GM23338 (cell line): ENCODE measurements at regions not wholly inside any gene's neighbourhood (a gene's known extent, or its start where the extent isn't known, plus 50 kb on each side); places are given as distances from the start of the nearest gene placed in this dataset.
"Not testable (repeated sequence)": the region's sequence is repeated elsewhere in the genome, so short reads cannot be mapped to it uniquely, and the experiment has no call there.

Experiments used
- ATAC-seq: fragments of 200-7000 bp; cut with Tn5 transposase; 3 replicates; pipeline ENCODE4 v1.9.1; 2020
- DNase-seq: peaks from one replicate; pipeline ENCODE4 v3.0.0-alpha.2; 2015; ENCODE audit warnings: low spot score
- H2AFZ ChIP-seq: fragments of 200-600 bp; sonication (generic); 2 replicates; pipeline ENCODE4 v1.8.0; 2016; ENCODE audit warnings: antibody characterized with exemption, mild to moderate bottlenecking, moderate library complexity
- H3F3A ChIP-seq: fragments of 200-600 bp; sonication (generic); replicated peaks from 2 replicates; pipeline ENCODE4 v1.8.0; 2017; ENCODE audit warnings: antibody characterized with exemption, mixed run types, low read depth
- H3K27ac ChIP-seq: fragments of 200-600 bp; sonication (generic); 2 replicates; pipeline ENCODE4 v1.6.1; 2016; ENCODE audit warnings: low read depth
- H3K27me3 ChIP-seq: fragments of 200-600 bp; sonication (generic); 2 replicates; pipeline ENCODE4 v1.8.0; 2016; ENCODE audit warnings: mild to moderate bottlenecking, mixed run types, moderate library complexity; ENCODE audit not compliant: insufficient read depth
- H3K36me3 ChIP-seq: fragments of 200-600 bp; sonication (generic); 2 replicates; pipeline ENCODE4 v1.8.0; 2016; ENCODE audit warnings: mild to moderate bottlenecking; ENCODE audit not compliant: insufficient read depth
- H3K4me1 ChIP-seq: fragments of 200-600 bp; sonication (generic); 2 replicates; pipeline ENCODE4 v1.8.0; 2016; ENCODE audit warnings: mild to moderate bottlenecking, moderate library complexity; ENCODE audit not compliant: insufficient read depth
- H3K4me2 ChIP-seq: fragments of 200-600 bp; sonication (generic); 2 replicates; pipeline ENCODE4 v1.7.1; 2017; ENCODE audit warnings: mixed run types
- H3K4me3 ChIP-seq: fragments of 200-600 bp; sonication (generic); 2 replicates; pipeline ENCODE4 v1.6.1; 2016; ENCODE audit warnings: mixed run types
- H3K79me2 ChIP-seq: fragments of 200-600 bp; sonication (generic); replicated peaks from 2 replicates; pipeline ENCODE4 v1.8.0; 2017; ENCODE audit warnings: mild to moderate bottlenecking; ENCODE audit not compliant: insufficient read depth
- H3K9me2 ChIP-seq: fragments of 200-600 bp; sonication (generic); 2 replicates; pipeline ENCODE4 v1.8.0; 2017; ENCODE audit not compliant: insufficient read depth
- H4K20me1 ChIP-seq: fragments of 200-600 bp; sonication (generic); replicated peaks from 2 replicates; pipeline ENCODE4 v1.8.0; 2017; ENCODE audit warnings: mild to moderate bottlenecking; ENCODE audit not compliant: insufficient read depth
- H3K27ac Mint-ChIP-seq: 2 replicates; pipeline ENCODE4 v1.8.0; 2020; ENCODE audit warnings: inconsistent platforms, mild to moderate bottlenecking, moderate library complexity, mixed read lengths
- H3K27me3 Mint-ChIP-seq: 3 replicates; pipeline ENCODE4 v1.8.0; 2022; ENCODE audit warnings: low read depth, mild to moderate bottlenecking, moderate library complexity, mixed read lengths, inconsistent platforms; ENCODE audit not compliant: insufficient read depth, poor library complexity
- H3K36me3 Mint-ChIP-seq: 3 replicates; pipeline ENCODE4 v1.8.0; 2021; ENCODE audit warnings: low read depth, mild to moderate bottlenecking, inconsistent platforms, moderate library complexity, mixed read lengths
- H3K4me1 Mint-ChIP-seq: 3 replicates; pipeline ENCODE4 v1.8.0; 2020; ENCODE audit warnings: mild to moderate bottlenecking, inconsistent platforms, mixed read lengths
- H3K4me3 Mint-ChIP-seq: 3 replicates; pipeline ENCODE4 v1.8.0; 2021; ENCODE audit warnings: moderate library complexity, mild to moderate bottlenecking, inconsistent platforms, mixed read lengths
- H3K9me3 Mint-ChIP-seq: 3 replicates; pipeline ENCODE4 v1.8.0; 2020; ENCODE audit warnings: moderate library complexity, mild to moderate bottlenecking, inconsistent platforms, mixed read lengths
- CREB1 ChIP-seq: fragments of 250-450 bp; sonication (Bioruptor Pico); IDR thresholded peaks from 2 replicates; pipeline ENCODE4 v1.5.0; 2020; ENCODE audit warnings: low read depth, mild to moderate bottlenecking, moderate library complexity
- ETS1 ChIP-seq: IDR thresholded peaks from 2 replicates; pipeline ENCODE4 v1.6.1; 2016; ENCODE audit warnings: antibody characterized with exemption
- EZH2 ChIP-seq: fragments of 200-600 bp; sonication (generic); IDR thresholded peaks from one replicate; pipeline ENCODE4 v1.8.0; 2017; ENCODE audit warnings: antibody characterized with exemption, mild to moderate bottlenecking, low read depth; ENCODE audit not compliant: unreplicated experiment
- EZH2phosphoT487 ChIP-seq: fragments of 200-600 bp; sonication (generic); IDR thresholded peaks from one replicate; pipeline ENCODE4 v1.8.1; 2018; ENCODE audit warnings: antibody characterized with exemption; ENCODE audit not compliant: unreplicated experiment
- JUNB ChIP-seq: IDR thresholded peaks from one replicate; pipeline ENCODE4 v1.6.1; 2016; ENCODE audit warnings: antibody characterized with exemption; ENCODE audit not compliant: unreplicated experiment
- NANOG ChIP-seq: IDR thresholded peaks from 2 replicates; pipeline ENCODE4 v1.6.1; 2016; ENCODE audit warnings: antibody characterized with exemption, borderline replicate concordance
- POLR2AphosphoS5 ChIP-seq: IDR thresholded peaks from 2 replicates; pipeline ENCODE4 v1.6.1; 2016; ENCODE audit warnings: antibody characterized with exemption, low read depth
- ZNF331 ChIP-seq: fragments of 250-450 bp; sonication (Bioruptor Pico); IDR thresholded peaks from 2 replicates; pipeline ENCODE4 v1.5.0; 2020; ENCODE audit warnings: low read depth, mild to moderate bottlenecking, moderate library complexity
- TF ChIP-seq, protein P1 (sequence below): IDR thresholded peaks from one replicate; pipeline ENCODE4 v1.6.1; 2018; ENCODE audit warnings: antibody characterized with exemption; ENCODE audit not compliant: unreplicated experiment
- TF ChIP-seq, protein P2 (sequence below): fragments of 250-450 bp; sonication (Bioruptor Pico); IDR thresholded peaks from 2 replicates; pipeline ENCODE4 v1.5.0; 2020; ENCODE audit warnings: mild to moderate bottlenecking, moderate library complexity

DNA sequence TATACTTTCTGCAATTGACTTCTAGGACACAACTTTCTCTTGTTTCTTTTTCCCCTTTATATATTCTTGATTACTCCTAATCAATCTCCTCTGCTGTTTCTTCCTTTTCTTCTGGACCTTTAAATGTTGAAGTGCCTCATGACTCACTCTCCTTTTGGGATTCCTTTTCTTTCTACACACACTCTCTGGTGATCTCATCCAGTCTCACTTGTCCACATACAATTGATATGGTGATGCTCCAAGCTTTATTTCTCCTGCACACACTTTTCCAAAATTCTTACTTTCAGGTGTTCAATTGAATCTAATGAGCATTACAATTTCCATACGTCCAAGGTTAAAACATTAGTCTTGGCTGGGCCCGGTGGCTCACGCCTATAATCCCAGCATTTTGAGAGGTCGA, 794.8 kb upstream of the EPHA5 start (continued):
- TF ChIP-seq, protein P1, sequence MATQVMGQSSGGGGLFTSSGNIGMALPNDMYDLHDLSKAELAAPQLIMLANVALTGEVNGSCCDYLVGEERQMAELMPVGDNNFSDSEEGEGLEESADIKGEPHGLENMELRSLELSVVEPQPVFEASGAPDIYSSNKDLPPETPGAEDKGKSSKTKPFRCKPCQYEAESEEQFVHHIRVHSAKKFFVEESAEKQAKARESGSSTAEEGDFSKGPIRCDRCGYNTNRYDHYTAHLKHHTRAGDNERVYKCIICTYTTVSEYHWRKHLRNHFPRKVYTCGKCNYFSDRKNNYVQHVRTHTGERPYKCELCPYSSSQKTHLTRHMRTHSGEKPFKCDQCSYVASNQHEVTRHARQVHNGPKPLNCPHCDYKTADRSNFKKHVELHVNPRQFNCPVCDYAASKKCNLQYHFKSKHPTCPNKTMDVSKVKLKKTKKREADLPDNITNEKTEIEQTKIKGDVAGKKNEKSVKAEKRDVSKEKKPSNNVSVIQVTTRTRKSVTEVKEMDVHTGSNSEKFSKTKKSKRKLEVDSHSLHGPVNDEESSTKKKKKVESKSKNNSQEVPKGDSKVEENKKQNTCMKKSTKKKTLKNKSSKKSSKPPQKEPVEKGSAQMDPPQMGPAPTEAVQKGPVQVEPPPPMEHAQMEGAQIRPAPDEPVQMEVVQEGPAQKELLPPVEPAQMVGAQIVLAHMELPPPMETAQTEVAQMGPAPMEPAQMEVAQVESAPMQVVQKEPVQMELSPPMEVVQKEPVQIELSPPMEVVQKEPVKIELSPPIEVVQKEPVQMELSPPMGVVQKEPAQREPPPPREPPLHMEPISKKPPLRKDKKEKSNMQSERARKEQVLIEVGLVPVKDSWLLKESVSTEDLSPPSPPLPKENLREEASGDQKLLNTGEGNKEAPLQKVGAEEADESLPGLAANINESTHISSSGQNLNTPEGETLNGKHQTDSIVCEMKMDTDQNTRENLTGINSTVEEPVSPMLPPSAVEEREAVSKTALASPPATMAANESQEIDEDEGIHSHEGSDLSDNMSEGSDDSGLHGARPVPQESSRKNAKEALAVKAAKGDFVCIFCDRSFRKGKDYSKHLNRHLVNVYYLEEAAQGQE = no peak
- TF ChIP-seq CREB1 (CRISPR knock-in tag) = no peak

- H4K20me1 ChIP-seq, H3K4me1 Mint-ChIP-seq, H3K4me1 ChIP-seq, H3K9me2 ChIP-seq, ATAC-seq, H3F3A ChIP-seq, H2AFZ ChIP-seq, H3K4me3 ChIP-seq, H3K79me2 ChIP-seq, H3K27me3 Mint-ChIP-seq, H3K36me3 ChIP-seq, H3K4me2 ChIP-seq, DNase-seq, H3K4me3 Mint-ChIP-seq, H3K27ac Mint-ChIP-seq, H3K36me3 Mint-ChIP-seq, H3K27me3 ChIP-seq, H3K27ac ChIP-seq: not testable (repeated sequence)
- peaks cover 29% of the 10 kb centered on the region; the same call in 2 of the 3 replicates for H3K9me3 Mint-ChIP-seq
These were observed 792.6 kb upstream of the EPHA5 start for GRCh38 chr4:66462890-66463289.

GRCh38 chr4:66451741-66452140, 781.5 kb upstream of the EPHA5 start:
- Mint-ChIP-seq H3K4me1 (no peaks in the 10 kb centered on the region), H3K9me3 (peaks cover 1% of the 10 kb centered on the region; the same call in 1 of the 3 replicates), H3K4me3 (no peak overlapping the region), H3K36me3 (no peaks in the 10 kb centered on the region), H3K27me3 (no peaks in the 10 kb centered on the region), H3K27ac (no peak overlapping the region)
- Histone ChIP-seq H3K9me2 (no peaks in the 10 kb centered on the region), H3K27ac (no peak overlapping the region), H3F3A (no peaks in the 10 kb centered on the region), H3K4me3 (no peak overlapping the region), H3K4me2 (no peak overlapping the region), H3K27me3 (no peaks in the 10 kb centered on the region), H3K79me2 (no peaks in the 10 kb centered on the region), H3K36me3 (no peaks in the 10 kb centered on the region), H4K20me1 (no peaks in the 10 kb centered on the region), H3K4me1 (no peaks in the 10 kb centered on the region), H2AFZ (no peak overlapping the region)
- ATAC-seq (no peak), DNase-seq (no peak)
- no peak for TF ChIP-seq JUNB
- TF ChIP-seq ETS1 = no peak
- TF ChIP-seq CREB1 (CRISPR knock-in tag) = no peak
- no peak for TF ChIP-seq EZH2phosphoT487
- TF ChIP-seq POLR2AphosphoS5 = no peak
- TF ChIP-seq EZH2 = no peak
- no peak for TF ChIP-seq NANOG
- TF ChIP-seq, protein P2, sequence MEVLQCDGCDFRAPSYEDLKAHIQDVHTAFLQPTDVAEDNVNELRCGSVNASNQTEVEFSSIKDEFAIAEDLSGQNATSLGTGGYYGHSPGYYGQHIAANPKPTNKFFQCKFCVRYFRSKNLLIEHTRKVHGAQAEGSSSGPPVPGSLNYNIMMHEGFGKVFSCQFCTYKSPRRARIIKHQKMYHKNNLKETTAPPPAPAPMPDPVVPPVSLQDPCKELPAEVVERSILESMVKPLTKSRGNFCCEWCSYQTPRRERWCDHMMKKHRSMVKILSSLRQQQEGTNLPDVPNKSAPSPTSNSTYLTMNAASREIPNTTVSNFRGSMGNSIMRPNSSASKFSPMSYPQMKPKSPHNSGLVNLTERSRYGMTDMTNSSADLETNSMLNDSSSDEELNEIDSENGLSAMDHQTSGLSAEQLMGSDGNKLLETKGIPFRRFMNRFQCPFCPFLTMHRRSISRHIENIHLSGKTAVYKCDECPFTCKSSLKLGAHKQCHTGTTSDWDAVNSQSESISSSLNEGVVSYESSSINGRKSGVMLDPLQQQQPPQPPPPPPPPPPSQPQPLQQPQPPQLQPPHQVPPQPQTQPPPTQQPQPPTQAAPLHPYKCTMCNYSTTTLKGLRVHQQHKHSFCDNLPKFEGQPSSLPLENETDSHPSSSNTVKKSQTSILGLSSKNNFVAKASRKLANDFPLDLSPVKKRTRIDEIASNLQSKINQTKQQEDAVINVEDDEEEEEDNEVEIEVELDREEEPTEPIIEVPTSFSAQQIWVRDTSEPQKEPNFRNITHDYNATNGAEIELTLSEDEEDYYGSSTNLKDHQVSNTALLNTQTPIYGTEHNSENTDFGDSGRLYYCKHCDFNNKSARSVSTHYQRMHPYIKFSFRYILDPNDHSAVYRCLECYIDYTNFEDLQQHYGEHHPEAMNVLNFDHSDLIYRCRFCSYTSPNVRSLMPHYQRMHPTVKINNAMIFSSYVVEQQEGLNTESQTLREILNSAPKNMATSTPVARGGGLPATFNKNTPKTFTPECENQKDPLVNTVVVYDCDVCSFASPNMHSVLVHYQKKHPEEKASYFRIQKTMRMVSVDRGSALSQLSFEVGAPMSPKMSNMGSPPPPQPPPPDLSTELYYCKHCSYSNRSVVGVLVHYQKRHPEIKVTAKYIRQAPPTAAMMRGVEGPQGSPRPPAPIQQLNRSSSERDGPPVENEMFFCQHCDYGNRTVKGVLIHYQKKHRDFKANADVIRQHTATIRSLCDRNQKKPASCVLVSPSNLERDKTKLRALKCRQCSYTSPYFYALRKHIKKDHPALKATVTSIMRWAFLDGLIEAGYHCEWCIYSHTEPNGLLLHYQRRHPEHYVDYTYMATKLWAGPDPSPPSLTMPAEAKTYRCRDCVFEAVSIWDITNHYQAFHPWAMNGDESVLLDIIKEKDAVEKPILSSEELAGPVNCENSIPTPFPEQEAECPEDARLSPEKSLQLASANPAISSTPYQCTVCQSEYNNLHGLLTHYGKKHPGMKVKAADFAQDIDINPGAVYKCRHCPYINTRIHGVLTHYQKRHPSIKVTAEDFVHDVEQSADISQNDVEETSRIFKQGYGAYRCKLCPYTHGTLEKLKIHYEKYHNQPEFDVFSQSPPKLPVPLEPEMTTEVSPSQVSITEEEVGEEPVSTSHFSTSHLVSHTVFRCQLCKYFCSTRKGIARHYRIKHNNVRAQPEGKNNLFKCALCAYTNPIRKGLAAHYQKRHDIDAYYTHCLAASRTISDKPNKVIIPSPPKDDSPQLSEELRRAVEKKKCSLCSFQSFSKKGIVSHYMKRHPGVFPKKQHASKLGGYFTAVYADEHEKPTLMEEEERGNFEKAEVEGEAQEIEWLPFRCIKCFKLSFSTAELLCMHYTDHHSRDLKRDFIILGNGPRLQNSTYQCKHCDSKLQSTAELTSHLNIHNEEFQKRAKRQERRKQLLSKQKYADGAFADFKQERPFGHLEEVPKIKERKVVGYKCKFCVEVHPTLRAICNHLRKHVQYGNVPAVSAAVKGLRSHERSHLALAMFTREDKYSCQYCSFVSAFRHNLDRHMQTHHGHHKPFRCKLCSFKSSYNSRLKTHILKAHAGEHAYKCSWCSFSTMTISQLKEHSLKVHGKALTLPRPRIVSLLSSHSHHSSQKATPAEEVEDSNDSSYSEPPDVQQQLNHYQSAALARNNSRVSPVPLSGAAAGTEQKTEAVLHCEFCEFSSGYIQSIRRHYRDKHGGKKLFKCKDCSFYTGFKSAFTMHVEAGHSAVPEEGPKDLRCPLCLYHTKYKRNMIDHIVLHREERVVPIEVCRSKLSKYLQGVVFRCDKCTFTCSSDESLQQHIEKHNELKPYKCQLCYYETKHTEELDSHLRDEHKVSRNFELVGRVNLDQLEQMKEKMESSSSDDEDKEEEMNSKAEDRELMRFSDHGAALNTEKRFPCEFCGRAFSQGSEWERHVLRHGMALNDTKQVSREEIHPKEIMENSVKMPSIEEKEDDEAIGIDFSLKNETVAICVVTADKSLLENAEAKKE (CRISPR knock-in tag) = no peak
- TF ChIP-seq ZNF331 (CRISPR knock-in tag) = no peak
